ENCODE measurements at regions not wholly inside any gene's neighbourhood (a gene's known extent, or its start where the extent isn't known, plus 50 kb on each side); places are given as distances from the start of the nearest gene placed in this dataset.

DNA sequence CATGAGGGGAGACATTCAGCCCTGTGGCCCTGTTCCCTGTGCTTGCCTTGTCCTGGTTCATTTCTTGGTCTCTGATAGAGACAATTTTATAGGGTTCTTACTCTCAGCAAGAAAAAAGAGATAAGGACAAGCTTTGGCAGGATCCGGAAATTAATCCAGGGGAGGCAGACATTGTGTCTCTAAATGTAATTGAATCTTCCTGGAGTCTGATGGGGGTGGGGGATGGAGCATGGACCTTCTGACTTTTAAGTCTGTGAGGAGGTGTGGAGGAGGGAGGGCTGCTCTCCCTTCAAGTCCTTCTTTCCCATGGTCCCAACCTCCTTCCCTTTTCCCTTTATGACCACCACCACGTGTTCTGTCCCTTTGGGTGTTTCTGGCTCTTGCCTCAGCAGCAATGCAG lies 512.7 kb downstream of the DHX35 start:
- DNase-seq (ENCODE audit: low read depth) = no peak

DNA sequence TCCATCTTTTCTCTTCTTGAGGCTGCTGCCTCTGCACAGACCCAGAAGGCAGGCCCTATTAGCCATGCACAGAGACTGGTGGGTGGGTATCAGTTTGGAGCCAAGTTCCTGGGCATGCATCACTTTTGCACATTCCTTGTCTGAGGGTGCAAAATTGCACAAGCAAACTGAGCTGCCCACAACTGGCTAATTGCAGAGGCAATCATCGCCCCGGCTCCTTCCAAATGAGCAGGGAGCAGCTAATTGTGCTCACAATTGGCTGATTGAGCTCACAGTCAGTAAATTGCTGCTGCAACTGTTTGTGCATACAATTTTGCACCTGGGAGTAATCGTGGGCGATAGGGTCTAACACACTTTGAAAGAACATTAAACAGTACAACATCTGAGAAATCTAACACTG lies 511.4 kb downstream of the DHX35 start:
- DNase-seq (ENCODE audit: low read depth) = no peak

DNA sequence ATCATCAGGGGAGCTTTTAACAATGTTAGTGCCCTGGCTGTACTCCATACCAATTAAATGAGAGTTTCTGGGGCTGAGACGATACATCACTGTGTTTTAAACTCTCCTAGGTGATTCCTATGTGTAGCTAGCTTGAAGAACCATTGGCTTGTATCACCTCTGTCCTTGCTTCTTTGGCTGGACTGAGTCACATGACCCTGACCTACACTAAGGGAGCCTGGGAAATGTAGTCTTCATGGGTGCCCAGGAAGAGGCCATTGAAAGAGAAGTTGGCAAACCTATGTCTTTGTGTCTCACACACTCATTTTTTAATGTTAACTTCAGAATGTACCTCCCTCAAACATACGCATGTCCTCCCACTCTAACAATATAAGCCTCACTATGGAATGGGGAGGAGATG lies 506.6 kb downstream of the DHX35 start:
- no peak for DNase-seq (ENCODE audit: low read depth)

DNA sequence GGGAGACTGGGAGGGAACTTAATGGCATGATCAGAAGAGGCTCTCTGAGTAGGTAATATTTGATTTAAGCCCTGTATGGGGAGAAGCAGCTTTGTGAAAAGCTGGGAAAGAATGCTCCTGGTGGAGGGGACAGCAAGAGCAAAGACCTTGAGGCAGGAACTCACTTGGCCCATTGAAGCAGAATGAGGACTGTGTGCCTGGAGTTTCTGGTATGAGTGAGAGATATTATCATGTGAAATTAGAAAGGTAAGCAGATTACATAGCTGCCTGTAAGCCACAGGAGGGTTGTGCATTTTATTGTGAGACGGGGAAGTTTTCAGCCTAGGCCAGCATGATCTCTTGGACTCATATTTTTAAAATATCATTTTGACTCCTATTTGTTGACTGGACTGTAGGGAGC lies 502.1 kb downstream of the DHX35 start:
- DNase-seq (ENCODE audit: low read depth) = no peak

DNA sequence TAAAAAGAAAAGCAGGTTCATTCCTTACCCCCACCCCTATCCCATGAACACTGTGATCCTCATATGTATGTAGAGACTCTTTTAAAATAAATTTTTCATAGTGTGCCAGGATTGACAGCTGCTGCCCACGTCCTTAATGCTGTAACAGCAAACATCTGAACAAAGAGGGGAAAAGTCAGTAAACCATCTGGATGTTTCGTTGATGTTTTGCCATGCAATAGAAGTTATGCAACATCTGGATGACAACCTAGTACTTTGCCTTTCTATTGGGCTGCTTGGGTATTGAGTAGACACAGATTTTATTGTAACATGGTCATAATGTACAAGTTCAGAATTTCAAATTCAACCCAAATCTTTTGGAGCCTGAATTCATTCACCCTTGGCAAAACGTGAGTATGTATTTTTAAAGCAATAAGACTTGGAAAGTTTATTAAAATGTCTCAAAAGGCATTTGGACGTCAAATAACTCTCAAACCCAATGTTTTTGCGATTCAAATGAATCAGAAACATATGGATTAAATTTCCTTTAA lies 500.3 kb downstream of the DHX35 start:
- no peak for DNase-seq (ENCODE audit: low read depth)

DNA sequence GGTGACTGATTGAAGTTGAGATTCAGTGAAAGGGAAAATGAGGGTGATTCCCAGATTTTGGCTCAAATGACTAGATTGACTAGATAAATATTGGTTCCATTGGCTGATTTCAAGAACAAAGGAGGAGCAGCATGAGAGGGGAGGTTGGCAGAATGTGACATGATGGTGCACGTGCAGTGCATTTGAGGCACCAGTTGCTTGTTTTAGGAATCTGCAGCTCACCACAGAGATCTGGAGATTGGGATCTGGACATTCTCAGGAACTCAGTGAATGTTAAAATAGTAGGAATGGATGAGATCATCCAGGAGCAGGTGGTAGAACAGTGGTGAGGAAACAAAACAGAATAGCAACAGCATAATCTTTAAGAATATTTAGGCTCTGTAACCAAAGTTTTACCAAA lies 496.3 kb downstream of the DHX35 start:
- DNase-seq (ENCODE audit: low read depth) = no peak

DNA sequence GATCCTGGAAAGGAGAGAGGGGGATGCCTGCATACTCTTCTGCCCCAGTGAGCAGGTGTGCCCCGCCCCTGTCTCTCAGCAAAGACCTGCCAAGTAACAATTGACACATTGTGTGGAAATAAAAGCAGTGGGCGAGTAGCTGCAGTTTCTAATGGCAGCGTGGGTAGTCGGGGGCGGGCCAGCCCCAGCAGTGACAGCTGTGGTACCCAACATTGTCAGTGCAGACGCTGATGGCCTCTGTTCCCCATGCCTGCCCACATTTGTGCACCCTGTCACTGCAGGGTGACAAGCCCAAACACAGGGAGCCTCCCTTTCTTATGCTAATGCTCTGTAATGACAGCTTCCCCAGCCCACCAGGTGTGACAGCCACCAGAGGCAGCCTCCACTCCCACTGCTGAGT lies 491.7 kb downstream of the DHX35 start:
- no peak for DNase-seq (ENCODE audit: low read depth)

DNA sequence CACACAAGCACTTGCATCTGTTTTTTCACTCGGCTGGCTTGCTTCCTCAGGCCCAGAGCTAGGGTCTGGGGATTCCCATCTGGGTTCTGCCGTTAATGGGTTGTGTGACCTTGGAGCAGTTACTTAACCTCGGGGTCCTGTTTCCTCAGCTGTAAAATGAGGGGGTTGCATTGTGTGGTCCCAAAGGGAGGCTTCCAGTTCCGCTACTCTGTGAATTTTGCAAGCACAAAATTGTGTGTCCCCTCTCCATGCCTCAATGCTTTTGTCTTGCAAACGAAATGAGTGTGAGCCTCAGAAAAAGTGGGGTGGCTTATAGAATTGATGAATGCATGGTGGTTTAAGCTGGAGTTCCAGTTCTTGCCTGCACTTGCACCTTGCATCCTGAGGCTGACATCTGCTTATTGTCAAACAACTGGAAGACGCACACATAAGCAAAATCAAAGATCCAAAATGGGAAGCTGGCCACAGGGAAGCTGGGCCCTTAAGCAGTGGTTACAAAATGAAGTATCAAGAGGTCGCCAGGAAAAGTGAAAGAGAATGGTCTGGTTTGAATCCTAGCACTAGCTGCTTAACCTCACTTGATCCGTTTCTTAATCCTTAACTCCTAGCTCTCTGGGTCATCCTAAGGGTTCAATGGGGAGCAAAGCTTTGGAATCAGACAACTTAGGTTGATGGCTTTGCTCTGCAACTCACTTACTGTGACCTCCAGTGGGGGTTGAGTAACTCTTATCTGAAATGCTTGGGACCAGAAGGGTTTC lies 490.6 kb downstream of the DHX35 start:
- DNase-seq (ENCODE audit: low read depth) = no peak

DNA sequence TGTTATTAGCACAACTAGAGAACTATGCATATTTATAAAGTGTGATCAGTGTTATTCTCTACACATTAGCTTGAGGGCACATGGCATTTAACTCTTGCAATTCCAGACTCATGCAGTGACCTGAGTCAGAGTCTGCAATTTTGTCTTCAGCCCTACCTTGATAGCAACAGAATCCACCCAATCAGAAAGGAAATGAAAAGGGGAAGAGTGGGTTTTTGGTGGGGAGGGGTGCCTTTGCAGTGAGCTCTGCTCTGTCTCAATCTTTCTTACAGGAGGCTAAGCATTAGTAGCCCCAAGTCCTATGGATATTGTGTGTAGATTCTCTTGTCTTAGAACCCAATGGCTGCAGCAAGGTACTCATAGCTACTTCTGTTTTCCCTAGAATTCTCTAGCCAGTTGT lies 489.2 kb downstream of the DHX35 start:
- DNase-seq (ENCODE audit: low read depth) = no peak

DNA sequence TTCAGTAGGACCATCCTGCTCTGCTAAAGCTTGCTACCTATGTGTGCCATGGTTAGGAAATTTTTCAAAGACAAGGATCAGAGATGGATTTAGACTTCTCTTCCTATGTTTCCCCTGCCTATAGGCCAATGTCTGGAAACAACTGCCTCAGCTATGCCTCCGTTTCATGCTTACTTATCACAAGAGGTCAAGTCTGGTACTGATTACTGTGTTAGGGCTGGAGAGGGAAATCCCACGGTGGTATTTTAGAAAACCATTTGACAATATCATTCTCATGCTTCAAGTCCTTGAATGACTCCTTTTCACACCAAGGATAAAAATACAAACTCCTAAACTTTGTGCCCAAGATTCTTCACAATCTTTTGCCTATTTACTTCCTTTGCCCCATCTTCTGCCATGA lies 484.3 kb downstream of the DHX35 start:
- no peak for DNase-seq (ENCODE audit: low read depth)

DNA sequence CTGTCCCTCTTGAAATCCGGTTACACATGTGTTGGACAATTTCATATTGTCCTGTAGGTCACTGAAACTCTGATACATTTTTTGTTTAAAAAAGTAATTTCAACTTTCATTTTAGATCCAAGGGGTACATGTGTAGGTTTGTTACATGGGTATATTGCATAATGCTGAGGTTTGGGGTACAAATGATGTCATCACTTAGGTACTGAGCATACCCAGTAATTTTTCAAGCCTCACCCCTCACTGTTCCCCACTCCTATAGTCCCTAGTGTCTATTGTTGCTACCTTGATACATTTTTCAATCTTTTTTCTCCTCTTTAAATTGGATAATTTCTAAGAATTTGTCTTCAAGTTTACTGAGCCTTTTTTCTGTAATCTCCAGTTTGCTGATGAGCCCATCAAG lies 483.0 kb downstream of the DHX35 start:
- DNase-seq (ENCODE audit: low read depth) = no peak

DNA sequence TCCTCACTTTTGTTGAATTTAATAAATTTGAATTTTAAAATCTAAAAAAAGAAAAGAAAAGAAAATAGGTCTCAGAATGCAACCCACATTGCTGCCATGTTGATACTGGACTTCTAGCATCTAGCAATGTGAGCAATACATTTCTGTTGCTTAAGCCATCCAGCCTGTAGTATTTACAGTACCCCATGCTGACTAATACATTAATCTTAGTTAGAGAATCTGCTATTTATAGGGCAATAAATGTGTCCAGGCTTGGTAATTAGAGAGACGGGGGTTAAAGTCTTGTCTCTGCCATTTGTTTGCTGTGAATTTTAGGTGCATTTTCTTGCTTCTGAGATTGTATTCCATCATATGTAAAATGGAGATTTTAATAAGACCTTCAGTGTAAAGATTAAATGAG lies 471.3 kb downstream of the DHX35 start:
- no peak for DNase-seq (ENCODE audit: low read depth)

DNA sequence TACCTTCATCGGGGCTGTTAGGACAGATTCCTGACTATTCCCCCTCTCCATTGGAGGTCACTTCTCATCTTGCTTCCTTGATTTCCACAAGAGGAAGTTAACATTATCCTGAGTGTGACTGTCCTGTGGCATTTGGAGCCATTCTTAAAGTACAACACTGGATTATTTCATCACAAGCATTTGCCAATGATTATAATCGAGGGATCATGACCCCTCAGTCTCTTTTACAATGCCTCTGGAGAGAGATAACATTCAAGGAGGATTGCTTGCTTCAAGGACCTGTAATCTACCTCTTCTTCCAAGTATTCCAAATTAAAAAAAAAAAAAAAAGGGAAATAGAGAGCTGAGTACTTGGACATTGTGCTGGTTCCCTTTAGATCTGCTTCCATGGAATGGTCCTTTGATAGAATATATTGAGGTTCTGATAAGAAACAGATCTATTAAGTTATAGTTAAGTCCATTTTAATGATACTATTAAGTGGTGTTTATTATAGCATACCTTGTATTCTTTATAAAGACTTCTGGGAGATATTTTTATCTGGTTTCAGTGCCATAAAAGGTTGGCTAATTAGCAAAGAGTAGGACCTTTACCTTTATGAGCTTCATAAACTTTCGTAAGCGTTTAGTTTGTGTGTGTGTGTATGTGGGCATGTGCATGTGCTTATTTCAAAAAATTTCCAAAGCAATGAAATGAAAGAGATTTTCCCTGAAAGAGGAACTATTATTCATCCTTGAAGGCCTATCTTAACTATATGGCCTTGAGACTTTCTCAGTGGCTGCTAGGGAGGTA lies 469.1 kb downstream of the DHX35 start:
- DNase-seq (ENCODE audit: low read depth) = no peak

DNA sequence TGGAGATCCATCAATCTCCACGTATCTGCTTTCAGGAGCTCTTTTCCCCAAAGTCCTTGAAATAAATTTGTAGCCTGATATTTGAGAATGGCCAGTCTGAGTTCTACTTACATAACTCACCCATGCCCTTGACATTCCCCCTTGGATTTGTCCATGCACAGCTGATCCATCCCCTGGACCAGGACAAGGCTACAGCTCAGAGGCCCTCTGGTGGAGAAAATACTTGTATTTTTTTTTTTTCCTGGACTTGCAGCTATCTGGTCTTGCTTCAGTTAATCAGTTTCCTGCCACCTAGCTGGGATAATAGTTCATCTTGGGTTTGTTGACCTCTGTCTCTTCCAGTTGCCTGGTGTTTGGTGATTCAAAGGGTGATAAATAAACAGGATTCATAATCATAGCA lies 467.6 kb downstream of the DHX35 start:
- no peak for DNase-seq (ENCODE audit: low read depth)

DNA sequence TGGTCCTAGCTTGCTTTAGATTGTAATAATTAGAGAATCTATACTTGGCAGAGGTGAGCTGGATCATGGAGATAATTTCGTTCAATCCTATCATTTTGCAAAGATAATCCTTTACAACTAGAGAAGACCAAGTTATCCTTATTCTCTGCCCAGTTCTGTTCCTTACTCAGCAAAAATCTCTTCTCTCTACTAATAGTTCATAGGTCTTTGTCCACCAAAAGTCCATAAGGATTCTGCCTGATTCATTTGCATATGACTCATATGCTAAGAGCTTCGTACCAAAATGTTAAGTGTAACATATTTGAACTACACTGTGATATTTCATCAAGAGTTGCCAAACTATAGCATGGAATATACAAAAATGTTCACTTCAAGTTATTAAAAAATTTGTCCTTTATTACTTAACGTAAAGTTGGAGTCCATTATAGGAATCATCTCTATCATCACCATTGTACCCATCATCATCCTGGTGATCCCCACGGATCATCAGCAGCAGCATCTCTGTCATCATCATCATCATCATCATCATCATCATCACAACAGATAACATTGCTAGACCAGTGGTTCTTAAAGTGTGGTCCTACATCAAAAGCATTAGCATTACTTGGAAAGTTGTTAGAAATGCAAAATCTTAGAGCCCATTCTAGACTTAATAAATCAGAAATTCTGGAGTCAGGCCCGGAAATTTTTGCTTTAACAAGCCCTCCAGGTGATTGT lies 463.0 kb downstream of the DHX35 start:
- DNase-seq (ENCODE audit: low read depth) = no peak

DNA sequence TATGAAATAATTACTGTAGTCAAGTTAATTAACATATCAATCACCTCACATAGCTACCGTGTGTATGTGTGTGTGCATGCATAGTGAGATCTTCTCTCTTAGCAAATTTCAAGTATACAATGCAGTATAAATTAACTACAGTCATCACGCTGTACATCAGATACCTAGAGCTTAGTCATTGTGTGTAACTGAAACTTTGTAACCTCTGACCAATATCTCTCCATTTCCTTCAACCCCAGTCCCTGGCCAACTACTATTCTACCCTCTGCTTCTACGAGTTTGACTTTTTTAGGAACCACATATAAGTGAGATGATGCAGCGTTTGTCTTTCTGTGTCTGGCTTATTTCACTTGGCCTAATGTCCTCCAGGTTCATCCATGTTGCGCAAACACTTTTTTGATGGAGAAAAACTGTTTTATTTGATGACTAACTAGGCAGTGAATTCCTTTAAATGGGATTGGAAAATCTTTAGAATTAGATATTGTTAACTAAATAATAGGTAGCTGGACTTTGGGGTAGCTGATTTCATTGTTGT lies 459.5 kb downstream of the DHX35 start:
- DNase-seq (ENCODE audit: low read depth) = no peak

DNA sequence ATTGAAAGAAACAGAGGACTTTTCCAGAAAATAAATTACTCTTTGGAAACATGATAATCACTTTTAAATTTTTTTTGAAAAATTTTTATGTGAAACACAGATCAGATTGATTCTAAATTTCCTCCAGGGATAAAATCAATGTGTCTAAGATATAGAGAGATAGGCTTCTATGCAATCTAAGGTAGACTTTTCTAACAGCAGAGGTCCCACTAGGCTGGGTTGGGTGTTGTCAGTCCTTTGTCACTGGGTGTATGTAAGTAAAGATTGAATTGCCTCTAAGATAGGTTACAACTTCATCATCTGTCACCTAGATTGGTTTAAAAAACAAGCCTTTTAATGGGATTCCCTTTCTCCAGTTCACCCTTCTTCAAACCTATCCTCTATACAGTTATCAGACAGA lies 449.9 kb downstream of the DHX35 start:
- no peak for DNase-seq (ENCODE audit: low read depth)

DNA sequence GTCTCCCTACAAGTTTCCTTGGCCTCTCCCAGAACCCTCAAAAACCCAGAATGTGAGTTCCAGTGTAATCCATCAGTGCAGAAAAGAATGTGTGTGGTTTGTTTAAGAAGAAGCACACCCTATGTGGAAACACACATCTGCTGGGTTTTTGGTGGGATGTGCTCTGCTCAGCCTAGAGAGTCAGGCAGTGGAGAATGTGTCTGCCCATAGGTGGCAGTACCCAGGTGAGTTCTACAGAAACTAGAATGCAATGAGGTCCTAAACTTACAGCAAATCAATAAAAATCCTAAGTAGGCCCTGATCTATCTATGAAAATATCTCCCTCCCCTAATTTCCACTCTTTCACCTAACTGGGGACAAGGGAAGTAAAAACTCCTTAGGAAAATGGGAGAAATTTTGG lies 437.3 kb downstream of the DHX35 start:
- DNase-seq (ENCODE audit: low read depth) = no peak

DNA sequence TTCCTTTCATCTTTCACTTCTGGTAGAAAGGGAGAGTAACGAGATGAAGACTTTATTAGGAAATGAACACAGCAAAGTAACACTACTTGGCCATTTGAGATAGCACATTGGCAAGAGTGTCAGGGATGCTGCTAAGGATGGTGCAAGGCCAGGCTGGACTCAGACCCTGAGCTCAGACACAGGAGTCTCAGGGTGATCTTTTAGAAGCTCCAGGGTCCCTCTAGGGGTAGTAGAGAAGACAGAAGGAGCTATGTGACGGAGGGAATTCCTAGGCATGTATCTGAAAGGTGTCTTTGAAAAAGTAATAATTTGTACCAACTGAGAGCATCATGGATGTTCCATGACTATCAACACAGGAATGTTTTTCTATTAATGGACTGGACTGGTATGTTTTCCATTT lies 436.5 kb downstream of the DHX35 start:
- no peak for DNase-seq (ENCODE audit: low read depth)

DNA sequence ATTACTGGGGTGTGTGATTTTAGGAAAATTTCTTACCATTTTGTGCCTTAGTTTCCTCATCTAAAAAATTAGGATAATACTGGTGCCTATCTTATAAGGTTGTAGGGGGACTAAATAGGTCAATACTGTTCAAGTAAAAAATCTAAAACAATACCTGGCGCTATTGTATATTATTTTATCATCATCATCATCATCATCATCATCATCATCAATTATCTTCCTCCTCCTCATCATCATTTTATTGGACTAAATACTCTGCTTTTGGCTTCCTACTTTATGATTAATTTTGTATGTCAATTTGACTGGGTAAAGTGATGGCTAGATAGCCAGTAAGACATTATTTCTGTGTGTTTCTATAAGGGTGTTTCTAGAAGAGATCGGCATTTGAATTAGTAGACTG lies 435.5 kb downstream of the DHX35 start:
- DNase-seq (ENCODE audit: low read depth) = no peak

DNA sequence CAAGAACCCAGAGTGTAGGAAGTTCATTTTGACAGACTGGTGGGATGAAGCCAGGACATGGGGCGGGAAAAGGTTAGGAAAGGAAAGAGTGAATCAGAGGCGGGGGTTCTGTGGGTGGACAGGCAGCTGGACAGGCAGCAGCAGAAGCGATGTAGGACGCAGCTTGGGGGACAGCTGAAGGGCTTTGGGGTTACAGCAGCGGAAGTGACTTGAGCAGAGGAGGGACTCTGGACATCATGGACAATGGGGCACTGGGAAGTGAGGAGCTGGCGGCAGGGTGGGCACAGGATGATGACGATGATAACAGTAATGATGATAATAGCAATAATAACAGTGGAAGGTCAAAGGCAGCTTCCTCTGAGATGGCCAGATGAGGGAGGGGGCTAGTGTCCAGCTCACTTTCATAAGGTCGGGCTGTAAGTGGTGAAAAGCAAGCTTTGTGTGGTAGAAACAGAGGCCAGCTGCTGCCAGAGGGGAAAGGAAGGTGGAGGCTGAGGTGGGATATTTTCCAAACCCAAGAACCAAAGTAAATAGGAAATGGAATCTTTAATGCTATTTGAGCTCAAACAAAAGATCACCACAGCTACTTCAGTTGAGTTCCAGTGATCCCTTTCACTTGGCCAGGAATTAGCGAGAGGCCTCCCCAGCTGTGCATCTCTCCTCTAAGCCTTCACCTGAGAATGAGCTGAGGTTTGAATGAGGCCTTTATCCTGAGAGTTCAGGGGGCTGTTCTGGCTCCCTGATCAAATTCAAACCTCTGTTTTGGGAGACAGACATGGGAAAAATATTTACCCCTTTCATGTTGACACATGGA lies 433.5 kb downstream of the DHX35 start:
- no peak for DNase-seq (ENCODE audit: low read depth)

DNA sequence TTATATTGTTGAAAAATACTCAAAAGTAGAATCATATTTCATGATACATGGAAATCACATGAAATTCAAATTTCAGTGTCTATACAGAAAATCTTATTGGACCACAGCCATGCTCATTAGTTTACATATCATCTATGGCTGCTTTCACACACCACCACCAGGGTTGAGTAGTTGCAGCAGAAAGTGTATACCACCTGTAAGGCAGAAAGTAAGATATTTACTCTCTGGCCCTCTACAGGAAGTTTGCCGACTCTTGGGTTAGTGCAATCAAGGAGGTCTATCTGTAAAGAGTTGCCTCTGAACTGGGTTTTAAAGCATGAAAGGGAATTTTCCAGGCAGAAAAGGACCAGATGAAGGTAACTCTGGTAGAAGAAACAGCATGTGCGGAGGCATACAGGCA lies 432.3 kb downstream of the DHX35 start:
- DNase-seq (ENCODE audit: low read depth) = no peak

All from activated T-helper 1 cell treated with Interleukin-2 at 50 U/mL for 16 hours (primary cell).